HCT116 (cell line): ENCODE measurements at regions not wholly inside any gene's neighbourhood (a gene's known extent, or its start where the extent isn't known, plus 50 kb on each side); places are given as distances from the start of the nearest gene placed in this dataset.

Experiments
- ATAC-seq: fragments of 200-7000 bp; cut with Tn5 transposase; 2 replicates; pipeline ENCODE4 v1.9.1; 2020; ENCODE audit warnings: mild to moderate bottlenecking, moderate library complexity
- BruUV-seq: library from RNA; stranded (reverse); fragments of 400-500 nt; replicated peaks from 2 replicates; lab custom pipeline; 2021; lab: Mats Ljungman, UMichigan
- CTCF ChIA-PET: fragments of 300-600 bp; sonication (Branson Sonifier 250); formaldehyde crosslinking; loops from one replicate; lab custom pipeline; 2021; ENCODE audit warnings: antibody characterized with exemption; lab: Charles Lee
- POLR2A ChIA-PET: fragments of 300-600, 350-600 bp; sonication (Branson Sonifier 250); formaldehyde crosslinking; loops from one replicate; lab custom pipeline; 2021; ENCODE audit warnings: antibody characterized with exemption; lab: Charles Lee
- RAD21 ChIA-PET, 2 experiments: fragments of 300-600 bp; sonication (Branson Sonifier 250); formaldehyde crosslinking; loops; one replicate each; lab custom pipeline; 2023; ENCODE audit warnings: low total read pairs in 2 of 2; ENCODE audit not compliant: uncharacterized antibody in 2 of 2, unreplicated experiment in 2 of 2, low non-redundant PET in 1 of 2; lab: Charles Lee
- DNase-seq: peaks from one replicate; pipeline ENCODE4 v3.0.0-alpha.2; 2010; ENCODE audit warnings: low read depth, low spot score
- H2AFZ ChIP-seq: fragments of 200-600 bp; shearing (Covaris generic), sonication (generic); 2 replicates; pipeline ENCODE4 v1.6.1; 2017; ENCODE audit warnings: low read depth, mixed run types, mixed read lengths, antibody characterized with exemption, low read length; ENCODE audit not compliant: poor library complexity, severe bottlenecking
- H3K27ac ChIP-seq: 2 replicates; pipeline ENCODE4 v1.5.1; 2012; ENCODE audit warnings: low read depth, low read length
- H3K27me3 ChIP-seq: fragments of 200-600 bp; sonication (generic); 2 replicates; pipeline ENCODE4 v1.6.1; 2016; ENCODE audit warnings: mixed run types, low read length, mixed read lengths; ENCODE audit not compliant: insufficient read depth
- H3K36me3 ChIP-seq, 2 experiments: fragments of 200-500 bp in 1 of 2; fragments of 200-600 bp in 1 of 2; sonication (Bioruptor generic) in 1 of 2; sonication (generic) in 1 of 2; 2 replicates each; pipeline versions ENCODE4 v1.5.1 to v1.6.1; 2014 to 2016; ENCODE audit warnings: low read length in 2 of 2, inconsistent platforms in 1 of 2, mixed read lengths in 1 of 2, mixed run types in 1 of 2; ENCODE audit not compliant: insufficient read depth in 2 of 2, control insufficient read depth in 1 of 2
- H3K4me1 ChIP-seq, 2 experiments: fragments of 200-600 bp in 1 of 2; sonication (generic) in 1 of 2; 2 replicates each; pipeline versions ENCODE4 v1.5.1 to v1.6.1; 2012 to 2017; ENCODE audit warnings: low read length in 2 of 2, inconsistent platforms in 1 of 2, mild to moderate bottlenecking in 1 of 2, mixed read lengths in 1 of 2, mixed run types in 1 of 2, moderate library complexity in 1 of 2; ENCODE audit not compliant: insufficient read depth in 2 of 2, control insufficient read depth in 1 of 2
- H3K4me2 ChIP-seq: fragments of 200-600 bp; sonication (generic); 2 replicates; pipeline ENCODE4 v1.6.1; 2017; ENCODE audit warnings: mixed run types, low read length, mixed read lengths
- H3K4me3 ChIP-seq, 2 experiments: fragments of 200-600 bp in 1 of 2; sonication (generic) in 1 of 2; replicated peaks in 1 of 2; 2 replicates each; pipeline ENCODE4 v1.5.1; 2011 to 2016; ENCODE audit warnings: low read length in 2 of 2, control low read depth in 1 of 2, low read depth in 1 of 2, mild to moderate bottlenecking in 1 of 2, mixed read lengths in 1 of 2, mixed run types in 1 of 2
- H3K79me2 ChIP-seq: fragments of 200-600 bp; sonication (generic); 2 replicates; pipeline ENCODE4 v1.6.1; 2017; ENCODE audit warnings: mild to moderate bottlenecking, mixed run types, low read length, moderate library complexity, mixed read lengths; ENCODE audit not compliant: insufficient read depth
- H3K9ac ChIP-seq: fragments of 200-600 bp; sonication (generic); 2 replicates; pipeline ENCODE4 v1.6.1; 2016; ENCODE audit warnings: low read length, mixed read lengths
- H3K9me2 ChIP-seq: fragments of 200-600 bp; sonication (generic), shearing (Covaris generic); 2 replicates; pipeline ENCODE4 v1.6.1; 2017; ENCODE audit warnings: mixed run types, mild to moderate bottlenecking, moderate library complexity; ENCODE audit not compliant: insufficient read depth
- H3K9me3 ChIP-seq, 2 experiments: fragments of 200-500 bp in 1 of 2; fragments of 200-600 bp in 1 of 2; sonication (Bioruptor generic) in 1 of 2; sonication (generic) in 1 of 2; 2 replicates each; pipeline ENCODE4 v1.6.1; 2014 to 2017; ENCODE audit warnings: low read length in 2 of 2, mixed read lengths in 2 of 2, inconsistent platforms in 1 of 2, low read depth in 1 of 2, mild to moderate bottlenecking in 1 of 2, mixed run types in 1 of 2, moderate library complexity in 1 of 2; ENCODE audit not compliant: control insufficient read depth in 1 of 2, insufficient read depth in 1 of 2
- H4K20me1 ChIP-seq: fragments of 200-600 bp; sonication (generic), shearing (Covaris generic); 2 replicates; pipeline ENCODE4 v1.6.1; 2017; ENCODE audit warnings: mixed run types, mild to moderate bottlenecking, moderate library complexity; ENCODE audit not compliant: insufficient read depth
- EGR1 ChIP-seq: IDR thresholded peaks from 2 replicates; pipeline ENCODE4 v1.6.1; 2012; ENCODE audit warnings: low read depth
- ELF1 ChIP-seq: IDR thresholded peaks from 2 replicates; pipeline ENCODE4 v1.6.1; 2012; ENCODE audit warnings: low read depth, borderline replicate concordance
- JUND ChIP-seq: IDR thresholded peaks from 2 replicates; pipeline ENCODE4 v1.6.1; 2012
- RAD21 ChIP-seq: IDR thresholded peaks from 2 replicates; pipeline ENCODE4 v1.6.1; 2012; ENCODE audit warnings: low read depth, mild to moderate bottlenecking
- SIN3A ChIP-seq: IDR thresholded peaks from 2 replicates; pipeline ENCODE4 v1.6.1; 2012; ENCODE audit warnings: low read depth
- SRF ChIP-seq: IDR thresholded peaks from 2 replicates; pipeline ENCODE4 v1.6.1; 2012; ENCODE audit warnings: low read depth
- TCF7L2 ChIP-seq: IDR thresholded peaks from 2 replicates; pipeline ENCODE4 v1.7.0; 2011; ENCODE audit warnings: borderline replicate concordance, inconsistent platforms; ENCODE audit not compliant: insufficient read depth, insufficient read length; ENCODE audit errors: extremely low read depth
- ZNF274 ChIP-seq: fragments of 200-500 bp; sonication (Bioruptor generic); IDR thresholded peaks from 2 replicates; pipeline ENCODE4 v1.6.1; 2014; ENCODE audit warnings: mild to moderate bottlenecking, low read depth, low read length, inconsistent platforms
- intact Hi-C: fragments of 100-400 bp; cut with micrococcal nuclease; formaldehyde crosslinking; loops from 2 replicates; pipeline ENCODE4 v1.10.0; 2022
- TF ChIP-seq, protein P1 (sequence below): IDR thresholded peaks from 2 replicates; pipeline ENCODE4 v1.6.1; 2012
- TF ChIP-seq, protein P2 (sequence below), 3 experiments: fragments of 200-600 bp in 1 of 3; sonication (generic) in 1 of 3; IDR thresholded peaks in 2 of 3; conservative IDR thresholded peaks in 1 of 3; 2 replicates each; pipeline ENCODE4 v1.5.1; 2012 to 2017; ENCODE audit warnings: low read depth in 2 of 3, low read length in 2 of 3, antibody characterized with exemption in 1 of 3, borderline replicate concordance in 1 of 3, control low read depth in 1 of 3, mild to moderate bottlenecking in 1 of 3, mixed read lengths in 1 of 3, mixed run types in 1 of 3, moderate library complexity in 1 of 3; ENCODE audit not compliant: insufficient read depth in 1 of 3
- TF ChIP-seq, protein P3 (sequence below): IDR thresholded peaks from 2 replicates; pipeline ENCODE4 v1.6.1; 2012; ENCODE audit warnings: low read depth
- TF ChIP-seq, protein P4 (sequence below): IDR thresholded peaks from 2 replicates; pipeline ENCODE4 v1.6.1; 2012

DNA sequence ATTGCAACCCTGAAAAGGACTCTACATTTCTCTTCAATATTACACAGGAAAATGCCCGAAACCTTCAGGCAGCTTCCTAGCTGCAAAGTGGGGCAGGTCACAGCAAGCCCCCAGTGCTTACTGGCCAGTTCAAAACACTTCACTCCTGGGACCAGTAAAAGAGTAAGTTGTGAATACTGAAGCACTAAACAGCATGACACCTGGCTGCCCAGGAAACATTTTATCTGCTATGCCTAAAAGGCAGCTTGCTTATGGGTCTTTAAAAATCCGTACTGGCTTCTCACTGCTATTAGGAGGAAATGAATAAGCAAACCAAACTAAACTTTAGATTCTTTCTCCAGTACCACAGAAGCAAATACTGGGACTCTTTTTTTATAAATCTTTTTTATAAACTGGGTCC lies 457.9 kb upstream of the ALCAM start (continued):
- no peak for TF ChIP-seq TCF7L2
- TF ChIP-seq, protein P1, sequence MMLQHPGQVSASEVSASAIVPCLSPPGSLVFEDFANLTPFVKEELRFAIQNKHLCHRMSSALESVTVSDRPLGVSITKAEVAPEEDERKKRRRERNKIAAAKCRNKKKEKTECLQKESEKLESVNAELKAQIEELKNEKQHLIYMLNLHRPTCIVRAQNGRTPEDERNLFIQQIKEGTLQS = no peak
- TF ChIP-seq SRF = no peak
- no peak for TF ChIP-seq ELF1
- no peak for TF ChIP-seq JUND
- TF ChIP-seq ZNF274 = no peak

DNA sequence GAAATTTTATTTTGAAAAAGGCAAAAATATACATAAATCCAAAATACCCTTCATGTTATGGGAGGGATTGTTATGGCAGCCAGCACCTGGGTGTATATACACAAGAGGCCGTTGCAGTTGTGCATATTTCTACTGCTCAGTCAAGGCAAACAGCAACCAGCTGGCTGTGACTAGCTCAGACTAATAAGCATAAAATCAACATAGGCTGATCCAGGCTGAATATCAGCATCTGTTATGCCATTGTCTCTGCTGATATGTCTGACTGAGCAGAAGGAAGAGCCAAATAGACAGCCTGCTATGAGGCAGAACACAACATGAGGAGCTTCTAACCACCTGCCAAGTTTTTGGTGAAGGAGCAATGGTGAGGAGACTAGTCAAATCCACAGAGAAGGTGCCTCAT lies 457.5 kb upstream of the ALCAM start:
- Histone ChIP-seq H3K4me2 (no peak overlapping the region), H4K20me1 (no peaks in the 10 kb centered on the region), H3K27ac (no peak overlapping the region), H3K9ac (no peak overlapping the region), H3K36me3 (no peaks in the 10 kb centered on the region), H2AFZ (no peak overlapping the region), H3K9me2 (no peaks in the 10 kb centered on the region), H3K9me3 (no peaks in the 10 kb centered on the region), H3K27me3 (no peaks in the 10 kb centered on the region), H3K79me2 (no peaks in the 10 kb centered on the region), H3K4me3 (no peak overlapping the region), H3K4me1 (peaks cover 0 to 6% of the 10 kb centered on the region in 2 experiments; a peak in 1 of 4 replicates)
- ChIA-PET POLR2A (no interaction called here), CTCF (no interaction called here), RAD21 (no interaction called here)
- ATAC-seq (no peak), DNase-seq (no peak)
- intact Hi-C loops = no loop called here
- no TSS peak for BruUV-seq
- TF ChIP-seq, protein P2, sequence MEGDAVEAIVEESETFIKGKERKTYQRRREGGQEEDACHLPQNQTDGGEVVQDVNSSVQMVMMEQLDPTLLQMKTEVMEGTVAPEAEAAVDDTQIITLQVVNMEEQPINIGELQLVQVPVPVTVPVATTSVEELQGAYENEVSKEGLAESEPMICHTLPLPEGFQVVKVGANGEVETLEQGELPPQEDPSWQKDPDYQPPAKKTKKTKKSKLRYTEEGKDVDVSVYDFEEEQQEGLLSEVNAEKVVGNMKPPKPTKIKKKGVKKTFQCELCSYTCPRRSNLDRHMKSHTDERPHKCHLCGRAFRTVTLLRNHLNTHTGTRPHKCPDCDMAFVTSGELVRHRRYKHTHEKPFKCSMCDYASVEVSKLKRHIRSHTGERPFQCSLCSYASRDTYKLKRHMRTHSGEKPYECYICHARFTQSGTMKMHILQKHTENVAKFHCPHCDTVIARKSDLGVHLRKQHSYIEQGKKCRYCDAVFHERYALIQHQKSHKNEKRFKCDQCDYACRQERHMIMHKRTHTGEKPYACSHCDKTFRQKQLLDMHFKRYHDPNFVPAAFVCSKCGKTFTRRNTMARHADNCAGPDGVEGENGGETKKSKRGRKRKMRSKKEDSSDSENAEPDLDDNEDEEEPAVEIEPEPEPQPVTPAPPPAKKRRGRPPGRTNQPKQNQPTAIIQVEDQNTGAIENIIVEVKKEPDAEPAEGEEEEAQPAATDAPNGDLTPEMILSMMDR (IDR thresholded peaks at IDR 0.05 in 2 of 3, conservative IDR thresholded peaks at IDR 0.05 in 1 of 3; ENCODE audit: borderline replicate concordance in 1 of 3, insufficient read depth in 1 of 3, low read depth in 2 of 3, low read length in 2 of 3) = no peak
- TF ChIP-seq, protein P3, sequence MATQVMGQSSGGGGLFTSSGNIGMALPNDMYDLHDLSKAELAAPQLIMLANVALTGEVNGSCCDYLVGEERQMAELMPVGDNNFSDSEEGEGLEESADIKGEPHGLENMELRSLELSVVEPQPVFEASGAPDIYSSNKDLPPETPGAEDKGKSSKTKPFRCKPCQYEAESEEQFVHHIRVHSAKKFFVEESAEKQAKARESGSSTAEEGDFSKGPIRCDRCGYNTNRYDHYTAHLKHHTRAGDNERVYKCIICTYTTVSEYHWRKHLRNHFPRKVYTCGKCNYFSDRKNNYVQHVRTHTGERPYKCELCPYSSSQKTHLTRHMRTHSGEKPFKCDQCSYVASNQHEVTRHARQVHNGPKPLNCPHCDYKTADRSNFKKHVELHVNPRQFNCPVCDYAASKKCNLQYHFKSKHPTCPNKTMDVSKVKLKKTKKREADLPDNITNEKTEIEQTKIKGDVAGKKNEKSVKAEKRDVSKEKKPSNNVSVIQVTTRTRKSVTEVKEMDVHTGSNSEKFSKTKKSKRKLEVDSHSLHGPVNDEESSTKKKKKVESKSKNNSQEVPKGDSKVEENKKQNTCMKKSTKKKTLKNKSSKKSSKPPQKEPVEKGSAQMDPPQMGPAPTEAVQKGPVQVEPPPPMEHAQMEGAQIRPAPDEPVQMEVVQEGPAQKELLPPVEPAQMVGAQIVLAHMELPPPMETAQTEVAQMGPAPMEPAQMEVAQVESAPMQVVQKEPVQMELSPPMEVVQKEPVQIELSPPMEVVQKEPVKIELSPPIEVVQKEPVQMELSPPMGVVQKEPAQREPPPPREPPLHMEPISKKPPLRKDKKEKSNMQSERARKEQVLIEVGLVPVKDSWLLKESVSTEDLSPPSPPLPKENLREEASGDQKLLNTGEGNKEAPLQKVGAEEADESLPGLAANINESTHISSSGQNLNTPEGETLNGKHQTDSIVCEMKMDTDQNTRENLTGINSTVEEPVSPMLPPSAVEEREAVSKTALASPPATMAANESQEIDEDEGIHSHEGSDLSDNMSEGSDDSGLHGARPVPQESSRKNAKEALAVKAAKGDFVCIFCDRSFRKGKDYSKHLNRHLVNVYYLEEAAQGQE = no peak
- no peak for TF ChIP-seq EGR1
- TF ChIP-seq, protein P4, sequence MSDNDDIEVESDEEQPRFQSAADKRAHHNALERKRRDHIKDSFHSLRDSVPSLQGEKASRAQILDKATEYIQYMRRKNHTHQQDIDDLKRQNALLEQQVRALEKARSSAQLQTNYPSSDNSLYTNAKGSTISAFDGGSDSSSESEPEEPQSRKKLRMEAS = no peak
- TF ChIP-seq RAD21 = no peak
- no peak for TF ChIP-seq SIN3A
